Aorta (tissue), 5 donors: ENCODE measurements at regions not wholly inside any gene's neighbourhood (a gene's known extent, or its start where the extent isn't known, plus 50 kb on each side); places are given as distances from the start of the nearest gene placed in this dataset.

Experiments
- ATAC-seq: fragments of 200-7000 bp; cut with Tn5 transposase; one replicate; pipeline ENCODE4 v1.9.1; 2022; ENCODE audit warnings: moderate library complexity; ENCODE audit not compliant: low FRiP score
- DNase-seq, 2 donors: peaks; one replicate each; pipeline ENCODE4 v3.0.0-alpha.2; 2020
- H3K27ac ChIP-seq, 2 donors: one replicate each; pipeline ENCODE4 v1.5.1; 2013; ENCODE audit warnings: low read length in 2 of 2, mild to moderate bottlenecking in 2 of 2, moderate library complexity in 2 of 2, control low read depth in 1 of 2, inconsistent platforms in 1 of 2, low read depth in 1 of 2
- H3K27me3 ChIP-seq, 2 donors: one replicate each; pipeline ENCODE4 v1.6.1; 2013; ENCODE audit warnings: control low read depth in 1 of 2, low read length in 1 of 2, mild to moderate bottlenecking in 1 of 2, moderate library complexity in 1 of 2; ENCODE audit not compliant: insufficient read depth in 2 of 2, control insufficient read depth in 1 of 2
- H3K36me3 ChIP-seq, 2 donors: one replicate each; pipeline ENCODE4 v1.6.1; 2013; ENCODE audit warnings: control low read depth in 1 of 2, low read length in 1 of 2, mild to moderate bottlenecking in 1 of 2; ENCODE audit not compliant: insufficient read depth in 2 of 2, control insufficient read depth in 1 of 2
- H3K4me1 ChIP-seq, 2 donors: one replicate each; pipeline ENCODE4 v1.6.1; 2013; ENCODE audit warnings: low read length in 2 of 2, control low read depth in 1 of 2, mild to moderate bottlenecking in 1 of 2, moderate library complexity in 1 of 2; ENCODE audit not compliant: insufficient read depth in 2 of 2, control insufficient read depth in 1 of 2
- H3K4me3 ChIP-seq, 2 donors: one replicate each; pipeline ENCODE4 v1.5.1; 2013; ENCODE audit warnings: low read length in 2 of 2, control low read depth in 1 of 2, mild to moderate bottlenecking in 1 of 2
- H3K9me3 ChIP-seq: one replicate; pipeline ENCODE4 v1.6.1; 2013; ENCODE audit warnings: mild to moderate bottlenecking, low read length; ENCODE audit not compliant: control insufficient read depth
- WGBS, 2 donors: extraction: QIAGEN DNeasy Blood & Tissue Kit; methylation state at CpG; one replicate each; pipeline ENCODE4 v1.1.7; 2013; 5-methylcytosine and 5-hydroxymethylcytosine counted together
- intact Hi-C, 2 donors: fragments of 100-400 bp; cut with DNase I; formaldehyde crosslinking; loops; one replicate each; pipeline versions ENCODE4 v1.14.2 to v1.15.0; 2022
- donor health status: healthy with polysubstance abuse.
- donor health status: Bipolar disorder and iron deficiency.
- donor health status: DM: no; HTN: no; CAD: no.
- donor health status: DM: no; HTN: no; CAD: no.
- donor health status: DM: yes; HTN: yes; CAD: no.

DNA sequence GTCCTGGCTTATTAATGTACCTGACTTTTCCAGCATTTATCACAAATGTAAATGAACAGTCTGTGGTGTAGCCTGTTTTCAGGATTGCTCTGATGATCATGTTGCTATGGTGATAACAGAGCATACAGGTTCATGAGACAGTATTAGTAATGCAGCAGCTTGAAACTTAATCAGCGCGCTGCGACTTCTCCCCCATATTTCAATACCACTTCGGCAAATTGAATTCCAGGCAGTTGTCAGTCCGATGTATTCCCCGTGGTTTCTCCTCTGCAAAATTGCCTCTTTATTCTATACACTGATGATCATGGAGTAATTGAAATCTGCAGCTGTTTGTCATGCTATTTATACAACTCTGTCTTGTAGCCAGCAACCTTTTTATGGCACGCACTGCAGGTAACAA is 239.3 kb downstream of the C4orf33 start:
- ATAC-seq (no peak), DNase-seq (no peak)
- WGBS, 2 donors = 94 to 95% methylated on average over 7 of the region's 7 CpGs
- no peaks in the 10 kb centered on the region for H3K9me3 ChIP-seq
- no peaks in the 10 kb centered on the region for H3K27me3 ChIP-seq
- H3K27ac ChIP-seq = no peak overlapping the region
- no peak overlapping the region for H3K4me3 ChIP-seq
- intact Hi-C loops = no loop called here
- no peaks in the 10 kb centered on the region for H3K4me1 ChIP-seq
- no peaks in the 10 kb centered on the region for H3K36me3 ChIP-seq

DNA sequence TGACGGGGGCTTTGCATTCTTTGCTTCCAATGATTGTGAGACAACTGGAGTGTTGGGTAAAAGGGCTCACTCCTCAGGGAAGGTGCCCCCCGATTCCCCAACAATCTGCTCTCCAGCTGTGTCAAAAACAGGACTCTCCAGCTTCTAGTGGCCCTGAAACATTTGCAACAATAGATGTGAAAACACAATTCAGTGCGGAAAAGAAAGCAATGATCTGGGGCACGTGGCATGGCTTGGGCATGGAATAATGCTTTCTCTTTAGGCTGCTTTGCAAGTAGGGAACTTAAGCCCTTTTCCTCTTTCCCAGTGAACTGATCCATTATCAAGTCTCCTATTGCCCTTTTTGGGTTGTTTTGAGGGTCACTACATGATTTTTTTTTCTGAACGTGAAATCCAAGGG is 239.9 kb downstream of the C4orf33 start:
- DNase-seq = no peak
- 62 to 64% methylated on average over 5 of the region's 5 CpGs for WGBS, 2 donors
- Histone ChIP-seq H3K27me3 (no peaks in the 10 kb centered on the region), H3K36me3 (no peaks in the 10 kb centered on the region), H3K4me3 (no peak overlapping the region), H3K4me1 (no peaks in the 10 kb centered on the region), H3K9me3 (no peaks in the 10 kb centered on the region), H3K27ac (no peak overlapping the region)
- ATAC-seq = no peak
- intact Hi-C loops = no loop called here

DNA sequence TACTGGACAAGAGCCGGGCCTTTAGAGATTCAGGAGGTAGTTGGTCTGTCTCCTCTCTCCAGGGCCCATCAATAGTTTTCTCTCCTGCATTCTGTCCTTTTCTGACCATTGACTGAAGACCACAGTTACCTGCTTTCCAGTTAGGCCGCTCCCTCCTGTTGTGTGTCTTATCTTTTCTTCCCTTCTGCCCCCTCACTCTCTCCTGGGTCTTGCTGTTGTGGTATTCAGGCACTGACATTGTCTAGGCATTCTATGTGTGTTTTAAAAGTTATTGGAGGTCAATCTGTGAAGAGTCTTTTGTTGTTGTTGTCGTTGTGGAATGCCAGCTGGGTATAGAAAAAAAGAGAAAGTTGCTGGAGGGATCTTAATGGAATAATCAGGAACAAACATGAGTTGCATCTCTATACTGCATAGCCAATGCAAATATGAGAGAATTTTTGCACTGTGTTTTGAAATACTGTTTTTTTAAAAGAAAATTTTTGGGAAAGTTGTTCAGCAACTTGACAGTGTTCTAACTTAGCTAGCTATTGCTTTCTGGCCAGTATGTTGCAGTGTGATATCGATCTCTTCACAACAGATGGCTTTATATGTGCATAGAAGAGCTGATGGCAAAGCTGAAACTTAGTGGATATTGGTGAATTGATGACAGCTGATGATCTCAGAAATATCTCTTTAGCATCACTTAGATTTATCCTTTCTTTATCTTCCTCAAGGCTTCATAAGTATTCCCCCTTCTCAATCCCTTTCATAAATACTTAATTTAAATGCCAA is 240.7 kb downstream of the C4orf33 start:
- H3K27ac ChIP-seq = no peak overlapping the region
- WGBS, 2 donors = 80 to 81% methylated on average over 4 of the region's 4 CpGs
- no peak overlapping the region for H3K4me3 ChIP-seq
- ATAC-seq (no peak), DNase-seq (no peak)
- no peaks in the 10 kb centered on the region for H3K27me3 ChIP-seq
- intact Hi-C loops = no loop called here
- H3K4me1 ChIP-seq = no peaks in the 10 kb centered on the region
- H3K9me3 ChIP-seq = no peaks in the 10 kb centered on the region
- H3K36me3 ChIP-seq = no peaks in the 10 kb centered on the region

DNA sequence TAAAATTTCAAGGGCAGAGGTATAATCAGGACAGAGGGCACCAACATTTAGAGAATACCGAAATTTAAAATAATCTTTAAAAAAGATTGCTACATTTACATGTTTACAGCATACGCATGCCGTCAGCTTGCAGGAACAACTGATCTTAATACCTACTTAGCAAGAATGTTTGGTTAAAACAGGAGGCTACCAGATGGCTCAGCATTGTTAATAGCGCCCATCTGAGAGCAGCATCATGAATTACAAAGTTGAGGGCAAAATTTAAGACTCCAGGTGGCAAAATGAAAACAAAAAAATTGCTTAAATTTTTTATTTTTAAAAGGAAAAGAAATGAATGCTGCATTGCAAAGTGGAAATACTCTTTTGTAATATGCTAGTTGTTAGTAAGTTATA is 241.3 kb downstream of the C4orf33 start:
- 89 to 95% methylated on average over 4 of the region's 4 CpGs for WGBS, 2 donors
- intact Hi-C loops = no loop called here
- no peaks in the 10 kb centered on the region for H3K4me1 ChIP-seq

DNA sequence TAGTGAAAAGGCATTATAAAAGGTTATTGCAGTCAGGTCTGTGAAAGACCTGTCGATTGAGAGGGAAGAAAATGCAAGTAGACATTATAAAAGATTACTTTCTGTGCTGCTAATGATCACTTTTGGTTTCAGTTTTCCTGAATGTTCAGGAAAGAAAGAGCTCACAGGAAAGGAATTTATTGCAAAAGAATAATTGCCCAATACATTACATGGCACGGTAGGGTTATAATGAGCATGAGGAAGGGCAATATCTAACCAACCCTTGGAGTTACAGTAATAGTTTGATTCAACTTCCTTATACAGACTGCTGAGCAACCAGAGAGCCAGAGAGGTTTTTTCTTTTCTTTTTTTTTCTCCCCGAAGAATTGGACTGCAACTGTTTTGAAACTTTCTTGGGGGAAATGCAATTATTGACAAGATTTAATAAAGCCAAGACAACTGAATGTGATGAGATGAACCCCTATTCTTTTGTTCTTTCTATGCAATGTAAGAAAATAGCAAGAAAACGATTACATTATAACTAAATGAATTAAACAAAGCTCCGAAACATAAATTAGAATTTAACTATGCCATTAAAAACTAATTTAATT is 247.0 kb downstream of the C4orf33 start:
- Histone ChIP-seq H3K4me3 (no peak overlapping the region), H3K36me3 (no peaks in the 10 kb centered on the region), H3K27ac (no peak overlapping the region), H3K4me1 (no peaks in the 10 kb centered on the region), H3K27me3 (no peaks in the 10 kb centered on the region), H3K9me3 (no peaks in the 10 kb centered on the region)
- DNase-seq = no peak
- 45 to 54% methylated on average over 5 of the region's 5 CpGs for WGBS, 2 donors
- ATAC-seq = peak; percentile 81
- intact Hi-C loops = no loop called here

More for the DNA sequence above, 241.3 kb downstream of the C4orf33 start:
- ATAC-seq (no peak), DNase-seq (no peak)
- H3K27me3 ChIP-seq = no peaks in the 10 kb centered on the region
- no peaks in the 10 kb centered on the region for H3K9me3 ChIP-seq
- H3K27ac ChIP-seq = no peak overlapping the region
- H3K36me3 ChIP-seq = no peaks in the 10 kb centered on the region
- H3K4me3 ChIP-seq = no peak overlapping the region

DNA sequence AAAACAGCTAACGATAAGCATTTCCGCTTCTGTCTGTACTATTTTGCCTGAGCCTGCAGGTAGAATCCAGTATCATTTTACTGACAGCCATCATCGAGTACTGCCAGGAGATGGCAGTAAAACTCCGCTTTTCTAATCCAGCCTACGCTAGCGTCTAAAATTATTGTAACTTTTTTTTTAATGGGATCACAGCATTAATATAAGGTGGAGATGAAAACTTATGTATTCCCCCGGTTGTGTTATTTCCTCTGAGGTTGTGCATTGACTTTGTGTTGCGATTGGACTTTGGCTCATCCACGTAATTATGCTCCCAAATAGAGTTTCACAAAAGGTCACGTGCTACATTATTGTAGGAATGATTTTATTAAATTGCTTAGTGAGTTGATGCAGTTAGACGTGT is 248.1 kb downstream of the C4orf33 start:
- H3K27me3 ChIP-seq = no peaks in the 10 kb centered on the region
- no peak overlapping the region for H3K4me3 ChIP-seq
- intact Hi-C loops = no loop called here
- no peaks in the 10 kb centered on the region for H3K4me1 ChIP-seq
- ATAC-seq (peak; percentile 61), DNase-seq (no peak)
- no peaks in the 10 kb centered on the region for H3K9me3 ChIP-seq
- 40 to 41% methylated on average over 11 of the region's 11 CpGs for WGBS, 2 donors
- no peak overlapping the region for H3K27ac ChIP-seq
- no peaks in the 10 kb centered on the region for H3K36me3 ChIP-seq

DNA sequence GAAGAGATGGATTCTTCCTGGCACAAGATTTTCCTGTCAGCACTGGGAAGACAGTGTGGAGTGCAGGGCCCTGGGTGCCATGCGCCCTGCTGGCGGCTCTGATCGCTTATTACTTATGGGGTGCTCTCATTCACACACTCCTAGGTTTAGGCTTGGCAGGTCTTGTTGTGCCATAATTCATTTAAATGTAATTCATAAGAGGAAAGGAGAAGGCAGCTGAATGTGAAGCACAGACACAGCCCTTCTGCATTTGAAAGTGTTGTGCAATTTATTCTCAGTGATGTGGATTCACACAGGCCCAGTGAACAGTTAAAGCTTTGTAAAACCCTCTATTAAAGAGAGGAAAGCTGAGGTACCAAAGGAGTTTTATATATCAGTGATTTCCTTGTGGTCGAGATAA is 249.7 kb downstream of the C4orf33 start:
- intact Hi-C loops = no loop called here
- no peak for DNase-seq
- H3K36me3 ChIP-seq = no peaks in the 10 kb centered on the region
- no peaks in the 10 kb centered on the region for H3K9me3 ChIP-seq
- H3K27me3 ChIP-seq = no peaks in the 10 kb centered on the region
- H3K4me1 ChIP-seq = no peaks in the 10 kb centered on the region
- H3K4me3 ChIP-seq = no peak overlapping the region
- ATAC-seq = no peak
- H3K27ac ChIP-seq = no peak overlapping the region
- 91 to 93% methylated on average over 4 of the region's 4 CpGs for WGBS, 2 donors

DNA sequence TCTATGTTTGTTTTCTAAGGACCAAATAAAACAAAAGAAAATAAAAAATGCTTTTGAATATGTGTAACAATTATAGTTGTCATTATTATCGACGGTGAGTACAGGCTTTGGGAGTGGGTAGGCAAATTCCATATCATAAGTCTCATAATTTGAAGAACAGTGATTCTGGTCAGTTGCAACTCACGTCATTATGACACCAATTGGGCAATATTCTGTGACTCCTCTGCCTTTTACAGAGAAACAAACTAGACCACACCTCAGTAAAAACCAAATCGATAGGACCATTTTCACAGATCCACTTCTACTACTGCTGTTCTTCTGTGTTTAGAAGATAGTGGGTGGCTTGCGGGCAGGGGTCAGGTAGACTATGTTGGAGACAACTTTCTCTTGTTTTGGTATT is 250.1 kb downstream of the C4orf33 start:
- 83 to 94% methylated on average over 5 of the region's 5 CpGs for WGBS, 2 donors

DNA sequence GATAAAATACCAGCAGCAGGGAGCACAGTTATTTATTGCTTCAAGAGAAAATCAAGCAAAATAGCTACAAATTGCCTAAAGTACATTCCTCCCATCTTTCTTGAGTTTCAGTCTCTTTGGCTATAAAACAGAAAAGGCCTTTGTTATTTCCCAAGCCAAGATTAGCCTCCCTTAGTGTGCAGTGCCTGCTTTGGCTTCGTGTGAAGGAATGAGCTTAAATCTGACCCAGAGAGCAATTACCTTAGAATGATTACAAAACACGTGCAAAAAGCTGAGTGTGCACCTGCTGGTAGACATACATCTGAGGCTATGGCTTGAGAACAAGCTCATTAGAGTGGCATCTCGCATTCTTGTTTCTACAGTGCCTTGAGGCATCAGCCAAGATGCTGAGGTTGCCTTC is 250.8 kb downstream of the C4orf33 start:
- H3K4me1 ChIP-seq = no peaks in the 10 kb centered on the region
- no peak for ATAC-seq
- no peak for DNase-seq
- no peaks in the 10 kb centered on the region for H3K27me3 ChIP-seq
- WGBS, 2 donors = 39 to 43% methylated on average over 3 of the region's 3 CpGs
- intact Hi-C loops = no loop called here
- H3K27ac ChIP-seq = no peak overlapping the region
- no peaks in the 10 kb centered on the region for H3K36me3 ChIP-seq
- H3K4me3 ChIP-seq = no peak overlapping the region
- no peaks in the 10 kb centered on the region for H3K9me3 ChIP-seq

More for the DNA sequence above, 250.1 kb downstream of the C4orf33 start:
- Histone ChIP-seq H3K27ac (no peak overlapping the region), H3K4me1 (no peaks in the 10 kb centered on the region), H3K9me3 (no peaks in the 10 kb centered on the region), H3K27me3 (no peaks in the 10 kb centered on the region), H3K4me3 (no peak overlapping the region), H3K36me3 (no peaks in the 10 kb centered on the region)
- intact Hi-C loops = no loop called here
- ATAC-seq (no peak), DNase-seq (no peak)
